Esophagus squamous epithelium (tissue), 5 donors: ENCODE measurements at regions not wholly inside any gene's neighbourhood (a gene's known extent, or its start where the extent isn't known, plus 50 kb on each side); places are given as distances from the start of the nearest gene placed in this dataset.

Experiments used
- DNase-seq: peaks from one replicate; lab custom pipeline; 2025; lab: John Stamatoyannopoulos, UW
- H3K27ac ChIP-seq, 4 donors: fragments of 200-600 bp; sonication (generic); one replicate each; pipeline ENCODE4 v1.5.1; 2016 to 2019; ENCODE audit warnings: mild to moderate bottlenecking in 1 of 4
- H3K27me3 ChIP-seq, 4 donors: fragments of 200-600 bp; sonication (generic); 1 replicate in 3 of 4; 2 replicates in 1 of 4; pipeline versions ENCODE4 v1.5.1 to v1.6.0; 2017 to 2021; ENCODE audit warnings: antibody characterized with exemption in 1 of 4
- H3K36me3 ChIP-seq, 3 donors: fragments of 200-600 bp; sonication (generic); one replicate each; pipeline ENCODE4 v1.5.1; 2016 to 2019
- H3K4me1 ChIP-seq, 3 donors: fragments of 200-600 bp; sonication (generic); one replicate each; pipeline ENCODE4 v1.5.1; 2017 to 2019
- H3K4me3 ChIP-seq, 4 donors: fragments of 200-600 bp; sonication (generic); 1 replicate in 3 of 4; 2 replicates in 1 of 4; pipeline ENCODE4 v1.5.1; 2016 to 2019; ENCODE audit warnings: mild to moderate bottlenecking in 2 of 4, moderate library complexity in 1 of 4
- H3K9me3 ChIP-seq, 3 donors: fragments of 200-600 bp; sonication (generic); one replicate each; pipeline ENCODE4 v1.5.1; 2016 to 2019
- CTCF ChIP-seq, 6 experiments: fragments of 450-650 bp in 4 of 6; fragments of 200-600 bp in 2 of 6; sonication (generic) in 2 of 6; IDR thresholded peaks; one replicate each; pipeline ENCODE4 v1.5.1; 2016 to 2019; ENCODE audit warnings: antibody characterized with exemption in 6 of 6, mild to moderate bottlenecking in 4 of 6, moderate library complexity in 4 of 6
- POLR2A ChIP-seq, 4 donors: fragments of 450-650 bp; IDR thresholded peaks; one replicate each; pipeline ENCODE4 v1.6.1; 2017; ENCODE audit warnings: antibody characterized with exemption in 4 of 4, mild to moderate bottlenecking in 4 of 4, moderate library complexity in 3 of 4
- WGBS, 2 donors: methylation state at CpG; one replicate each; pipeline ENCODE4 v1.1.5; 2018; 5-methylcytosine and 5-hydroxymethylcytosine counted together
- intact Hi-C: fragments of 100-400 bp; cut with DNase I; formaldehyde crosslinking; loops from one replicate; pipeline ENCODE4 v1.15.0; 2022
- donor health status: DM: yes; HTN: yes; CAD: no.

GRCh38 chr1:2862814-2863647, 61.5 kb upstream of the TTC34 start:
- H3K27ac ChIP-seq: no peak overlapping the region
- TF ChIP-seq CTCF (IDR thresholded peaks at IDR 0.05): no peak
- no peak for TF ChIP-seq POLR2A (IDR thresholded peaks at IDR 0.05)
- DNase-seq: no peak
- intact Hi-C loops: no loop called here
- peaks cover 0 to 76% (median 0%) of the 10 kb centered on the region in 4 donors for H3K27me3 ChIP-seq
- H3K36me3 ChIP-seq: no peaks in the 10 kb centered on the region
- no peaks in the 10 kb centered on the region for H3K9me3 ChIP-seq
- H3K4me1 ChIP-seq: no peaks in the 10 kb centered on the region
- 17 to 53% methylated on average over 1 to 4 of the region's 22 CpGs for WGBS, 2 donors
- no peak overlapping the region for H3K4me3 ChIP-seq

GRCh38 chr1:2863648-2863963, 62.1 kb upstream of the TTC34 start:
- no peak for TF ChIP-seq CTCF (IDR thresholded peaks at IDR 0.05)
- no peak for TF ChIP-seq POLR2A (IDR thresholded peaks at IDR 0.05)
- intact Hi-C loops: no loop called here
- peaks cover 0 to 77% (median 0%) of the 10 kb centered on the region in 4 donors for H3K27me3 ChIP-seq
- H3K9me3 ChIP-seq: no peaks in the 10 kb centered on the region
- H3K36me3 ChIP-seq: no peaks in the 10 kb centered on the region
- H3K4me1 ChIP-seq: no peaks in the 10 kb centered on the region
- 5 to 11% methylated on average over 3 to 4 of the region's 12 CpGs for WGBS, 2 donors
- H3K27ac ChIP-seq: no peak overlapping the region
- DNase-seq: no peak
- H3K4me3 ChIP-seq: no peak overlapping the region

- Histone ChIP-seq H3K9me3 (no peaks in the 10 kb centered on the region), H3K27ac (no peak overlapping the region), H3K4me3 (no peak overlapping the region), H3K4me1 (no peaks in the 10 kb centered on the region), H3K27me3 (peaks cover 0 to 84% (median 0%) of the 10 kb centered on the region in 4 donors), H3K36me3 (no peaks in the 10 kb centered on the region)
- TF ChIP-seq POLR2A (IDR thresholded peaks at IDR 0.05) (no peak), CTCF (IDR thresholded peaks at IDR 0.05) (no peak)
- no peak for DNase-seq
- intact Hi-C loops: no loop called here
- 52 to 56% methylated on average over 9 to 11 of the region's 29 CpGs for WGBS, 2 donors
Observed at GRCh38 chr1:2864203-2864905, 62.9 kb upstream of the TTC34 start.

GRCh38 chr1:2865000-2865399, 63.5 kb upstream of the TTC34 start:
- 79 to 80% methylated on average over 2 to 6 of the region's 9 CpGs for WGBS, 2 donors
- no peak for DNase-seq

More at GRCh38 chr1:2865000-2865399, 63.5 kb upstream of the TTC34 start:
- intact Hi-C loops: no loop called here
- TF ChIP-seq CTCF (IDR thresholded peaks at IDR 0.05) (no peak), POLR2A (IDR thresholded peaks at IDR 0.05) (no peak)
- Histone ChIP-seq H3K4me1 (no peaks in the 10 kb centered on the region), H3K27ac (no peak overlapping the region), H3K27me3 (peaks cover 0 to 91% (median 0%) of the 10 kb centered on the region in 4 donors), H3K36me3 (no peaks in the 10 kb centered on the region), H3K4me3 (no peak overlapping the region), H3K9me3 (peaks cover 0 to under 1% (median 0%) of the 10 kb centered on the region in 3 donors)
